Osteocyte (in vitro differentiated cells): ENCODE measurements at regions not wholly inside any gene's neighbourhood (a gene's known extent, or its start where the extent isn't known, plus 50 kb on each side); places are given as distances from the start of the nearest gene placed in this dataset.

Experiments used
- DNase-seq: peaks from one replicate; pipeline ENCODE4 v3.0.0; 2021; ENCODE audit warnings: mixed read lengths; ENCODE audit not compliant: unreplicated experiment; ENCODE audit errors: extremely low spot score
- H3K27ac Mint-ChIP-seq: one replicate; pipeline ENCODE4 v1.8.0; 2021; ENCODE audit warnings: mild to moderate bottlenecking, mixed read lengths; ENCODE audit not compliant: unreplicated experiment
- H3K27me3 Mint-ChIP-seq: one replicate; pipeline ENCODE4 v1.8.0; 2021; ENCODE audit warnings: mixed read lengths; ENCODE audit not compliant: unreplicated experiment
- H3K36me3 Mint-ChIP-seq: one replicate; pipeline ENCODE4 v1.8.0; 2021; ENCODE audit warnings: mixed read lengths; ENCODE audit not compliant: unreplicated experiment
- H3K4me1 Mint-ChIP-seq: one replicate; pipeline ENCODE4 v1.8.0; 2021; ENCODE audit warnings: mixed read lengths; ENCODE audit not compliant: unreplicated experiment
- H3K4me3 Mint-ChIP-seq: one replicate; pipeline ENCODE4 v1.8.0; 2021; ENCODE audit warnings: mild to moderate bottlenecking, moderate library complexity, mixed read lengths; ENCODE audit not compliant: unreplicated experiment
- H3K9me3 Mint-ChIP-seq: one replicate; pipeline ENCODE4 v1.8.0; 2021; ENCODE audit warnings: mixed read lengths; ENCODE audit not compliant: unreplicated experiment
- CTCF ChIP-seq: fragments of 200-600 bp; sonication (generic); IDR thresholded peaks from 2 replicates; pipeline ENCODE4 v1.5.0; 2021; ENCODE audit warnings: antibody characterized with exemption, mild to moderate bottlenecking, moderate library complexity

GRCh38 chr2:138275881-138276280, 225.7 kb upstream of the SPOPL start:
- Mint-ChIP-seq H3K9me3 (no peaks in the 10 kb centered on the region), H3K27ac (no peak overlapping the region), H3K36me3 (no peaks in the 10 kb centered on the region), H3K27me3 (no peaks in the 10 kb centered on the region), H3K4me1 (peaks cover 44% of the 10 kb centered on the region), H3K4me3 (no peak overlapping the region)
- TF ChIP-seq CTCF, result no peak
- DNase-seq, result no peak

- Mint-ChIP-seq H3K27me3 (no peaks in the 10 kb centered on the region), H3K9me3 (no peaks in the 10 kb centered on the region), H3K4me3 (no peak overlapping the region), H3K27ac (peak overlapping the region; percentile 8), H3K36me3 (no peaks in the 10 kb centered on the region), H3K4me1 (peaks cover 44% of the 10 kb centered on the region)
- TF ChIP-seq CTCF, result no peak
- DNase-seq, result no peak
Measured at GRCh38 chr2:138276339-138276738, 225.2 kb upstream of the SPOPL start.

DNA sequence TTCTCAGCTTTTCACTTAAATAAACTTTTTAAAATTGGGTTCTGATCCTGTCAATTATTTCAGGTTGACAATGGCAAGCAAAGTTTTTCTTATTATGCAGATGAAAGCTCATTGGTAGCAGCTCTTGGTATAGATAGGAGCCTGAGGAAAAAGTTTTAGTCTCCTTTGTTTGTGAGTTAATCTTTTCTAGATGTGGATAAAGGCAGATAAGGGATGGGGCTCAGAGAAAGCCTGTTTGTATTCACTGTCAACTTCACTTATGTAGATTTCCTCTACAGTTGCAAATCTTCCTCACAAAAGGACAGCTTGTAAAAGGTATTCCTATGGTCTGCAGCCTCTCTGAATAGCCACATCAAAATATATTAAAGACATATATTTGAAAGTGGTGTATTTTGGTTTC, 224.5 kb upstream of the SPOPL start:
- TF ChIP-seq CTCF, result no peak
- no peaks in the 10 kb centered on the region for H3K9me3 Mint-ChIP-seq
- no peak overlapping the region for H3K27ac Mint-ChIP-seq
- H3K27me3 Mint-ChIP-seq, result no peaks in the 10 kb centered on the region
- H3K36me3 Mint-ChIP-seq, result no peaks in the 10 kb centered on the region
- no peak for DNase-seq
- no peak overlapping the region for H3K4me3 Mint-ChIP-seq
- peaks cover 44% of the 10 kb centered on the region for H3K4me1 Mint-ChIP-seq

DNA sequence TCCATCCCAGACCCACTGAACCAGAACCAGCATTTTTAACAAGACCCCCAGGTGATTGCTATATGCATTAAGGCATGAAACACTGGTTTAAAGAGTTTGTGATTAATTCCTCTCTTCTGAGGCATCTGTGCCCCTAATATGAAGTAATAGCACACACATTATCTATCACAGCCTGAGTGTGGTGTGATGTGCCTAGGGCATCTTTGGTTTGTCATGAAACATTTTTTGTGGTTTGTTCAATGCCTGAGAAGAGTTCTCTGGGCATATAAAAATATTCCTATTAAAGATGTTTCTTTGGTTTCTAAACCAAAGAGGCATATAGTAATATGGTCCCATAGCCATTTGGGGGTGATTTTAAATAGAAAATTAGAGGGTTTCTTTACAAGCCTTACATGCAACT, 221.7 kb upstream of the SPOPL start:
- Mint-ChIP-seq H3K4me3 (no peak overlapping the region), H3K4me1 (peaks cover 25% of the 10 kb centered on the region), H3K27ac (no peak overlapping the region), H3K36me3 (no peaks in the 10 kb centered on the region), H3K9me3 (no peaks in the 10 kb centered on the region), H3K27me3 (no peaks in the 10 kb centered on the region)
- TF ChIP-seq CTCF, result no peak
- DNase-seq, result no peak

DNA sequence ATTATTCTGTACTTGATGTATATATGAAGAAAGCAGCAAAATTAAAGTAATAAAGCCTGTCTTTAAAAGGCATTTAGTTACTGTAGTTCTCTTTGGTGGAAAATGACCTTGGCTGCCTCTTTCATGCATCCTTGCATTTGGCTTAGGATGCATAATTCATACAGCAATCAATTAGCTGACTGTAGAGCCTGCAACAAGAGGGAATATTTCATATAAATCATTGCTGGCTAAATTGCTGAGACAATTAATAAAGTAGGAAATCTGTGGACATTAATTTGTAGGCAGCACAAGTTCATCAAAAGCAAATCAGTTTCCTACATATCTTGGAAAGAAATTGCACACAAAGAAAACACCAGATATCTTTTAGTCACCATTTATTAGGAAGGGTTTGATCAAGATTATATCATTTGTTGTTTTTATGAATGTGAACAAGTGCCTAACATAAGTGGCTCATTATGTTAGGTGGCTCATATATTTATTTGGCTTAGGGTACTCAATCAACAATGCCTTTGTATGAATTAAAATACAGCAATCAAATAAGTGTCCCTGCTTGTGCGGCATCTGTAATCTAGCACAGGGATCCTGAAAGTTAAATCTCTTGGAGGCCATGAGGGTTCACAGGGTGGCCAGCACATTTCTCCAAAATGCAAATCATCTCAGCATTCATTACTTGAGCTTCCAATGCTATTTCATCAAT, 220.4 kb upstream of the SPOPL start:
- no peak overlapping the region for H3K4me3 Mint-ChIP-seq
- TF ChIP-seq CTCF, result no peak
- peaks cover 7% of the 10 kb centered on the region for H3K9me3 Mint-ChIP-seq
- no peak for DNase-seq
- no peaks in the 10 kb centered on the region for H3K36me3 Mint-ChIP-seq
- peaks cover 12% of the 10 kb centered on the region for H3K4me1 Mint-ChIP-seq
- no peaks in the 10 kb centered on the region for H3K27me3 Mint-ChIP-seq
- no peak overlapping the region for H3K27ac Mint-ChIP-seq
